ENCODE measurements at regions not wholly inside any gene's neighbourhood (a gene's known extent, or its start where the extent isn't known, plus 50 kb on each side); places are given as distances from the start of the nearest gene placed in this dataset.

DNA sequence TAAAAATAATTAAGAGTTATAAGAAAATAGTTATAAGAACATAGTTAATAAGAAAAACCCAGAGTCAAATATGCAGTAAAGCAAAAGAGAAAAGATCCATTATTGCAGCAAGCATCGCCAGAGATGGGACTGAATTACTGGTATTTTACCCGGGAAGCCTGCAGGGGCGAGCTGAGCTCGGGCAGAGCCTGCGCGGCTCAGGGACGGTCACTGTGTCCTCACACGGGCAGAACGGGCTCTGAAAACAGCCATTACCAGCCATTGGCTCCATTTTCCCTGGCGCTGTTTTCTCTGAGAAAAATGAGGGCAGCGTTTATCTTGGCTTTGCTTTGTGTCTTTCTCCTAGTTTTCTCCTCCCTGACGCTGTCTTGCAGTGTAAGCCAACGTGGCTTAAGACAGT is 95.3 kb upstream of the ALKAL2 start:
- ChIA-PET POLR2A (no interaction called here), CTCF (interaction anchor here (1.5 kb wide), 1 partner anchor 51 kb away, joined by 4 read pairs; no protein-coding TSS in a partner anchor), RAD21 (ENCODE audit: low non-redundant PET in 1 of 2, low total read pairs in 2 of 2, uncharacterized antibody in 2 of 2, unreplicated experiment in 2 of 2) (no interaction called here)
- DNase-seq (ENCODE audit: low read depth, low spot score) = no peak
- Histone ChIP-seq H3K4me3 (replicated peaks in 1 of 2; ENCODE audit: low read depth in 1 of 2, low read length in 2 of 2) (no peak overlapping the region), H3K27me3 (ENCODE audit: insufficient read depth, low read length) (peaks cover 15% of the 10 kb centered on the region; the same call in 1 of the 2 replicates), H3K9ac (ENCODE audit: low read length) (no peak overlapping the region), H3K9me2 (ENCODE audit: insufficient read depth) (no peaks in the 10 kb centered on the region), H3K27ac (ENCODE audit: low read depth, low read length) (no peak overlapping the region), H3K36me3 (ENCODE audit: control insufficient read depth in 1 of 2, insufficient read depth in 2 of 2, low read length in 2 of 2) (no peaks in the 10 kb centered on the region), H4K20me1 (ENCODE audit: insufficient read depth) (no peaks in the 10 kb centered on the region), H3K4me1 (ENCODE audit: control insufficient read depth in 1 of 2, insufficient read depth in 2 of 2, low read length in 2 of 2) (peaks cover 5 to 9% of the 10 kb centered on the region in 2 experiments; a peak in 3 of 4 replicates), H3K9me3 (ENCODE audit: control insufficient read depth in 1 of 2, insufficient read depth in 1 of 2, low read depth in 1 of 2, low read length in 2 of 2) (no peaks in the 10 kb centered on the region), H3K79me2 (ENCODE audit: insufficient read depth, low read length) (no peaks in the 10 kb centered on the region), H3K4me2 (ENCODE audit: low read length) (no peak overlapping the region; the same call in 1 of the 2 replicates), H2AFZ (ENCODE audit: low read depth, low read length, poor library complexity, severe bottlenecking) (no peak overlapping the region)
- intact Hi-C loops (cut with micrococcal nuclease) = no loop called here
- BruUV-seq (replicated peaks) = no TSS peak
- ATAC-seq = no peak; the same call in 1 of the 2 replicates
- TF ChIP-seq EZH2 (IDR thresholded peaks at IDR 0.05) (no peak), SRF (IDR thresholded peaks at IDR 0.05; ENCODE audit: low read depth) (no peak), JUND (IDR thresholded peaks at IDR 0.05) (no peak), ZNF274 (IDR thresholded peaks at IDR 0.05; ENCODE audit: low read depth, low read length) (no peak), MAX (IDR thresholded peaks at IDR 0.05) (no peak), ZBTB33 (IDR thresholded peaks at IDR 0.05; ENCODE audit: extremely low read depth, insufficient replicate concordance, low read length) (no peak), EGR1 (IDR thresholded peaks at IDR 0.05; ENCODE audit: low read depth) (no peak), EZH2phosphoT487 (IDR thresholded peaks at IDR 0.05; ENCODE audit: borderline replicate concordance) (no peak), SIN3A (IDR thresholded peaks at IDR 0.05; ENCODE audit: low read depth) (no peak)

GRCh38 chr2:382728-383022 is 94.8 kb upstream of the ALKAL2 start:
- Histone ChIP-seq H3K27ac (ENCODE audit: low read depth, low read length) (no peak overlapping the region), H3K4me2 (ENCODE audit: low read length) (no peak overlapping the region), H3K4me3 (replicated peaks in 1 of 2; ENCODE audit: low read depth in 1 of 2, low read length in 2 of 2) (no peak overlapping the region), H2AFZ (ENCODE audit: low read depth, low read length, poor library complexity, severe bottlenecking) (no peak overlapping the region), H4K20me1 (ENCODE audit: insufficient read depth) (no peaks in the 10 kb centered on the region), H3K9me3 (ENCODE audit: control insufficient read depth in 1 of 2, insufficient read depth in 1 of 2, low read depth in 1 of 2, low read length in 2 of 2) (no peaks in the 10 kb centered on the region), H3K36me3 (ENCODE audit: control insufficient read depth in 1 of 2, insufficient read depth in 2 of 2, low read length in 2 of 2) (no peaks in the 10 kb centered on the region), H3K9me2 (ENCODE audit: insufficient read depth) (no peaks in the 10 kb centered on the region), H3K27me3 (ENCODE audit: insufficient read depth, low read length) (peaks cover 15% of the 10 kb centered on the region; the same call in 1 of the 2 replicates), H3K9ac (ENCODE audit: low read length) (no peak overlapping the region), H3K79me2 (ENCODE audit: insufficient read depth, low read length) (no peaks in the 10 kb centered on the region), H3K4me1 (ENCODE audit: control insufficient read depth in 1 of 2, insufficient read depth in 2 of 2, low read length in 2 of 2) (peaks cover 5 to 9% of the 10 kb centered on the region in 2 experiments; a peak in 3 of 4 replicates)
- intact Hi-C loops (cut with micrococcal nuclease) = no loop called here
- ATAC-seq (no peak), DNase-seq (ENCODE audit: low read depth, low spot score) (no peak)
- BruUV-seq (replicated peaks) = no TSS peak
- CTCF ChIA-PET = interaction anchor here (1.5 kb wide), 1 partner anchor 50 kb away, joined by 4 read pairs; no protein-coding TSS in a partner anchor
- RAD21 ChIA-PET (ENCODE audit: low non-redundant PET in 1 of 2, low total read pairs in 2 of 2, uncharacterized antibody in 2 of 2, unreplicated experiment in 2 of 2) = no interaction called here
- POLR2A ChIA-PET = no interaction called here
- TF ChIP-seq ZBTB33 (IDR thresholded peaks at IDR 0.05; ENCODE audit: extremely low read depth, insufficient replicate concordance, low read length) (no peak), TCF7L2 (IDR thresholded peaks at IDR 0.05; ENCODE audit: borderline replicate concordance, extremely low read depth, insufficient read depth, insufficient read length) (no peak), ATF3 (IDR thresholded peaks at IDR 0.05) (no peak), MAX (IDR thresholded peaks at IDR 0.05) (no peak), POLR2AphosphoS5 (IDR thresholded peaks at IDR 0.05; ENCODE audit: low read depth, low read length) (no peak), SRF (IDR thresholded peaks at IDR 0.05; ENCODE audit: low read depth) (no peak), YY1 (IDR thresholded peaks at IDR 0.05; ENCODE audit: extremely low read depth, insufficient replicate concordance, low read depth, low read length) (no peak)

All from HCT116 (cell line).